GM21360 (cell line): ENCODE measurements at regions not wholly inside any gene's neighbourhood (a gene's known extent, or its start where the extent isn't known, plus 50 kb on each side); places are given as distances from the start of the nearest gene placed in this dataset.
"Not testable (repeated sequence)": the region's sequence is repeated elsewhere in the genome, so short reads cannot be mapped to it uniquely, and the experiment has no call there.

Experiments used
- ATAC-seq: cut with Tn5 transposase; IDR thresholded peaks from one replicate; pipeline ENCODE4 v1.9.1; 2021; ENCODE audit warnings: mild to moderate bottlenecking, moderate library complexity; ENCODE audit not compliant: unreplicated experiment

DNA sequence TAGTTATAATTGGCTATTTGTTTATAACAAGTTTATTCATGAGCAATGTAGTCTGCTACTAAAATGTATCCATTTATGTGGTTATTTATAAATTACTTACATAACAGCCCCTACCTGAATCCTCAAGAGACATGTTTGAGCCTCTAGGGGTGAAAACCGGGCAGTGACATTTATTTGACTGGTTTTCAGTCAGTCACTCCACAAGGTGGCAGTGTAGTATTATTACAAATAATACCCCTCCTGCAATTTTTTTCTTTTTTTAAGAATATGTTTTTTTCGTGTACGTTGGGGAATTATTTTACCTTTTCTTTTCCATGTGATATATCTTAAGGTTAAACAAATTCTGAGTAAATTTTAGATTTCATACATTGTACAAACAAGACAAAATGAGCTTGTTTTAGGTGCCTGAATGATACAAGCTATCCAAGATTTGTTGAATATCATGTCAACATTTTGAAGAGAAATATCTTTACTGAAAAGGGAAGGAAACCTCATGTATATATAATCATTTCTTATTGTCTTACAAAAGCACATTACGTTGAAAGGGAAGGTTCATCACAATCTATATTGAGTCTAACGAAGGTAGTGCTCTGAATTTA, 598.7 kb upstream of the TECRL start:
- peak; percentile 83 for ATAC-seq

DNA sequence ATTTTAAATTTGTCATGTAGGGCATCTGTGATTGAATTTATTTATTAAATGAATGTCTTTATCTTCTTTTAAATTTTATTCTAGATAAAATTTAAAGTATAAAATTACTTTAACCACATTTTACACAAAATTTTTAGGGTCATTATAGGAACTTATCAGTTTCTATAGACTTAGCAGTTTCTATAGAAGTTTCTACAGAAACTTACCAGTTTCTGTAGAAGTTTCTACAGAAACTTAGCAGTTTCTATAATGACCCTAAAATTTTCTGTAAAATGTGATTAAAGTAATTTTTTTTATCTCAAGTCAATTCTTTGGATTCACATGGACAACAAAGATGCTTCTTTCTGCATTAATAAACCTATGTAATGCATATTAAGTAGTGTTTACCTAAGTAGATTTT, 565.9 kb upstream of the TECRL start:
- no peak for ATAC-seq

DNA sequence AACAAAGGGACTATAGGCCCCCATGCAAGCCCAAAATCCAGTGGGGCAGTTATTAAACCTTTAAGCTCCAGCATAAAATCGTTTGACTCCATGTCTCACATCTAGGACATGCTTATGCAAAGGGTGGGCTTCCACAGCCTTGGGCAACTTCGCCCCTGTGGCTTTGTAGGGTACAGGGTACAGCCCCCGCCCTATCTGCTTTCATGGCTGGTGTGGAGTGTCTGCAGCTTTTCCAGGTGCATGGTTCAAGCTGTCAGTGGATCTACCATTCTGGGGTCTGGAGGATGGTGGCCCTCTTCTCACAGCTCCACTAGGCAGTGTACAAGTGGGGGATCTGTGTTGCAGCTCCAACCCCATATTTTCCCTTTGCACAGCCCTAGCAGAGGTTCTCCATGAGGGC, 559.8 kb upstream of the TECRL start:
- no peak for ATAC-seq

DNA sequence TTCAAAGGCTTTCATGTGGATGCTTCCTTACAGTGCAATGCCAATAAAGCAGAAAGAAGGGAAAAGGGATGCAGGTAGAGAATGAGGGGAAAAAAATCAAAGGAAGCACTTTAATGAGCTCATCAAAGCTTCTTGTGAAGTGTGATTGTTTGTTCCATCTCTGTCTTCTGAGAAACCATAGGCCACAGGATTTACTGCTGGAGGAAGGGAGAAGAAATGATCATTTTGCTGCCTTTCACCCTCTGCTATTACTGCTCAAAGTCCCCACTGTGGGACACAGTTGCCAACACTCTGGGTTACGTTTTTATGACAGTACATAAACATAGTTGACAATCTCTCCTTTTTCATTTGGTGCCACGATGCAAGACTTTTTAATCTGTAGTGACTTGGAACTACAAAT, 558.0 kb upstream of the TECRL start:
- ATAC-seq: no peak

DNA sequence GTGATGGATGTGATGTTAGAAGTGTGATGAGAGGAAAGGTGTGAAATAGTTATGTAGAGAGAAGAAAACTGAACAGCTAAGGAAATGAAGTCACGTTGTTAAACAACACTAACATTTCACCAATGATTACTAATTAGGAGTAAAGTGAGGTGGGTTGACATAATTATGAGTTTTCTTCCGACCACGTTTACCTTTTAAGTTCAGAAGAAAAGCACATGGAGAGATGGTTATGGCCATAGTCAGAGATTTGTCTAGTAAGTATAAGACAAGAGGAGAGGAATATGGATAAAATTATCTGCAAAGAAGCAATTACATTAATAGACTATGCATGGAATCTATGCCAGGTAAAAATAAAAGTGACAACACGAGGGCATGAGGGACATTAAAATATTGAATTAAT, 551.3 kb upstream of the TECRL start:
- no peak for ATAC-seq

DNA sequence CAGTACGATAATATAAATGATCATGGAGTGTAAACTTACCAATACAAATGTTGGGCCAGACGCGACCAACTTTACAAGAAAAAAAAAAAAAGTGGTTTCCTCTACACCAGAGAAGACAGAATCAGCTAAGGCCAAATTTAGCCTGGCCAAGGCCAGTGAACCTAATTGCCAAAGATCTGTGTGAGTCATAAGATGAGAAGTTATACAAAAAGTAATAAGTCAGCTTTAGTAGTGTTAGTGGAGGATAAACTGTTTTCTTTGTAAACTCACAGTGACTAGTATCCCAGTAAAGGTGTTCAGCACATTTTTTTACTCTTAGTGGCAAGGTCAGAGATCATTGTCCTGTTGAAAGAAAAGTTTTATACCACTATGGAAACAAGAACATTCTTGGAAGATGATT, 531.4 kb upstream of the TECRL start:
- no peak for ATAC-seq

DNA sequence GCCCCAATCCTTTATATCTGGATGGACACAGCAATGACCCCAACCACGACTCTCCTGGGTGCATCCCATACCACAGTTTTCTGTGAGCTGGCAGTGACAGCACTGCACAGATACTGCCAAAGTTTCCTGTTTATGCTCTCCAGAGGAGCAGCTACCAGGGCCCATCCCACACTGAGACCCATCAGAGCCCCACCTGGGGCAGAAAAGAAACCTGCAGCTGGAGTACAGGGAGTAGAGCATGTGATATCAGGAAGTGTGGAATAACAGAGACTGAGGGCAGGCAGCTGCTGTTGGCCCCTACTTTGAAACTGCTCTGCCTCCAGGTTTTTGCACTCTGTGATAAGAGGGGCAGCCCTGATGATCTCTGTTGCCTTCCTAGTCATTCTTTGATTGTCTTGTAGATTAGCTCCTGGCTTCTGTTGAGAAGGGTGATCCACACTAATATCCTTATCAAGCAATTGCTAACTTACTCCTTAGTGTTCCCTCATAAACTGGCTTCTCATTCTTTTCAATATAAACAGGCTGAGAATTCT, 526.3 kb upstream of the TECRL start:
- ATAC-seq: no peak

DNA sequence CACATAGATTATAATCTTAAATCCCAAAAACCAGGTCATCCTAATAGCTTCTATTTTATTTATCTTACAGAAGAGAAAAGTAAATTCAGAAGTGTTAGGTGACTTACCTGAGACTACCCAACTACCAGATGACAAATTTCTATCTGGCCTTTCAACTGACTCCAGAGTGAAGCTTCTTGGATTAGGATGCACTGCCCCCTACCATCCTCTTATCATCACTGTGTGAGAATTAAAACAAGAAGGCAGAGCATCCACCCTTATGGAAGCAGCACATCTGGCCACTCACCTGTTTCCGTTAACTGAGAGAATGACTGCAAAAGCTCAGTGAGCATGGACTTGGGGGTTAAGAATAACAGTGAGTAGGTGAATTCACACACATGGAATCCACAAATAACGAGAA, 502.6 kb upstream of the TECRL start:
- ATAC-seq: no peak

DNA sequence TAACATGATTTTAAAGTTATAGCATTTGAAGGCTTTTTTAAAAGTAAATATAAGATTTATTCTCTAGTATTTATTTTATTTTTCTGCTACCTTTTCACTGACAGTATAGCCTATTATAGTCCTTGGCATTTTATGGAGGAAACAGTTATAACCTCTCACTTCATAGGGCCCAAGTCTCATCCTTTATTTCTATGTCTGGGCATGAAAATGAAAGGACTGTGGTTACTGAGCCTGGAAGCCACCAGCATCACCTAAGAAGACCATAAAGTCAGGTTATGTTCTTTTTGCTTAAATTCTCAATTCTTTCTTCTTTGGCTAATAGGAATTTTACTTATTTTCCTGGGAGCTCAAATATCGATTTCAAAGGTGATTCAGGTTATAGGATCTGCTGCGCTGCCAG, 494.7 kb upstream of the TECRL start:
- no peak for ATAC-seq

DNA sequence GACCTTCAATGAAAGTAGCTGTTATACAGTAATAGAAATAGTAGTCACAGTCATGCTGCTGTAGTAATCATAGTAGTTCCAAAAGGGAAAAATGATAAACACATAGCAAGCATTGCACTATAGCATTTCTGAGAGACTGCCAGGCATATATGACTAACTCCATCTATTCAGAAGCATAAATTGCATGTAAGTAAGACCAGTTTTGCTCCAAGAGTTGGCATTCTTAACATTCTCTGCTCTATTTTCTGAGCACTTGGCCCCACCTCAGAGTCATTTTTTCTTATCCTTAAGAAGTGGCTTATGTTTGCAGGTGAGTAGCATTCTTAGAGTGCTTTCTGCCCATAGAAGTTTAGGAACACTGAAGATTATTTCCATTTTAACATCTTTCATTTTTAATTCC, 490.3 kb upstream of the TECRL start:
- no peak for ATAC-seq

DNA sequence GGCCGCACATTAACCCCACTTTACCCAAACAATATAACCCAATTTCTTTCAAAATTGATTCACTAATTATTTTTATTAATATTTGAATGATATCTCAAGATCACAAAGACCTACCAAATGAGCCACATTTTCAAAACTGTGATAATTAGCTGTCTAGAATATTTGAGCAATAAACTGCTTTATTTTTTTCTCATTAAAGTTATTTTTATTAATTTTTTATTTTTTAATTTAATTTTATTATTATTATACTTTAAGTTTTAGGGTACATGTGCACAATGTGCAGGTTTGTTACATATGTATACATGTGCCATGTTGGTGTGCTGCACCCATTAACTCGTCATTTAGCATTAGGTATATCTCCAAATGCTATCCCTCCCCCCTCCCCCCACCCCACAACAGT, 489.8 kb upstream of the TECRL start:
- ATAC-seq: not testable (repeated sequence)

DNA sequence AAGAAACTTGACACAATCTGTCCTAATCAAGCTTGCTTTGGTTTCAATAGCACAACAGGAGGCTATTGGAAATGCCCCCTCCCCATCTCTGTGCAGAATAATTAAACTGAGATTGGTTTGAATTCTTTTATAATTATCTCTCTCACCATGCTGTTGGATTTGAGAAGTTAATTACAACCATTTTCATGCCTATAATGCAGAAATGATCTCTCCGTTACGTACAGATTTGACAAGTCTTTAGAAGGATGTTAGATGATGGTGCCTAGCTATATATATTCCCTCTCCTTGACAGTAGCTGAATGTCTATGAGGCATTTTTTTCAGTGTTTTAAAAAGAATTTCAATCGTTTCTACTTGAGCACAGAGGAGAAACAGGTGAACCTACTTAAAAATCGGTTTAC, 488.4 kb upstream of the TECRL start:
- no peak for ATAC-seq

DNA sequence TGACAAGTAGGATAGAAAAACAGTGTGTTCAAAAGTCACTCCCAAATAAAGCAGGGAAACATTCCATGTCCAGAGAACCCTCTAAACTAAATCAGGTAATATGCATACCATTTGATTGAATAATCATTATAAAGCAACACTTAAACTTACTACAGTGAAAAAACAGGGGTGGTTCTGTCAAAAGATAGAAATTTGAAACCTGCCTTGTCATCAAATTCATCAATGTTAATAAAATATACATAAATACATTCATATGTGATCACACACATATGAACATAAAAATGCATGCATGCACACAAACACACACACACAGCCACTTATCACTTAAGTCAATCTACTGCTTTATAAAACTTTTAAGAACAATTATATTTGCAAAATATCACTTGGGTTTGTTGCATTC, 485.8 kb upstream of the TECRL start:
- ATAC-seq: no peak

DNA sequence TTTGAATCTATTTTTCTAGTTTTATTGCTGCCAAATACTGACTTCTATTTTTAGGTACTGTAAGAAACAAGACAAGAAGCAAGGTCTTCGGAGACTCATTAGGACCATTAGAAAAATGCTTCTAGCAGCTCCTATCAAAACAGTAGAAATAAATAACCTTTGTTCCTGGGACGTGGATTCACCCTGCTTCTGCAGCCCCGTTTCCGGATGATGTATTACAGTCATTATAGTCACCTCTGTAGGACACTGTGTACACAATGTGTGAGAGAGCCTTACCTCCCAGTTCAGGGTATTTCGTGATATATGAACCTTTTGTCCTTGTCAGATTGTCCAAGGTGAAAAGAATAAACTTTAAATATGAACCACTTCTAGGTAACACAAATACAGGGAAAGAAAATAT, 484.0 kb upstream of the TECRL start:
- no peak for ATAC-seq

DNA sequence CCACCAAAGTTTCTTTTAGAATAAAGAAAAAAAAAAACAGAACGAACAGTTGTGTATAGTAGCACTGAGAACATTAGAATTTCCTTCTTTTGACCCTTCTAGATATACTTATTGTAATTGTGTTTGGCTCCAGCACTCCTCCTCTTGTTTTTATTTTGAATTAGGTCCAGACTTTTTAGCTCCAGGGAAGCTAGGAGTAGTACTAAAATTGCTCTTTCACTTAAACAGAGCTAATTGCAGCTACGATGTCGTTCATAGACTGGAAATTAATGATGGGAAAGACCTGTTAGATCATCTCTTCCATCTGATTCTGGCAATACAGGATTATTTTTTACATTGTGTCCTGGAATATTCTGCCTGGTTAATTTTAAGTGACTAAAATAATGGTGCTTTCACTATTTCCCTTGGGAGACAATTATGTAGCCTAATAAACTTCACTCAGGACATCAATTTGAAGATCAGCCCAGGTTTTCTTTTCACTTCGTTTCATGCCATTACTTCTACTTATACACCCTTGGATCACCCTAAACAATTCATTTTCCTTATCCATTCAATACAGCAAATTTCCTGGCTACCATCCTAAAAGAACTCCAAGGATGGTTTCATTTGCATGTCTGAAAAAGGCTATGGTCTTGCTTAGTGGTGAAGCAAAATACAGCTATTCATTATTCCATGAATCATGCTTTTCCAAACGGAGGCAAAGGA, 480.8 kb upstream of the TECRL start:
- ATAC-seq: no peak

DNA sequence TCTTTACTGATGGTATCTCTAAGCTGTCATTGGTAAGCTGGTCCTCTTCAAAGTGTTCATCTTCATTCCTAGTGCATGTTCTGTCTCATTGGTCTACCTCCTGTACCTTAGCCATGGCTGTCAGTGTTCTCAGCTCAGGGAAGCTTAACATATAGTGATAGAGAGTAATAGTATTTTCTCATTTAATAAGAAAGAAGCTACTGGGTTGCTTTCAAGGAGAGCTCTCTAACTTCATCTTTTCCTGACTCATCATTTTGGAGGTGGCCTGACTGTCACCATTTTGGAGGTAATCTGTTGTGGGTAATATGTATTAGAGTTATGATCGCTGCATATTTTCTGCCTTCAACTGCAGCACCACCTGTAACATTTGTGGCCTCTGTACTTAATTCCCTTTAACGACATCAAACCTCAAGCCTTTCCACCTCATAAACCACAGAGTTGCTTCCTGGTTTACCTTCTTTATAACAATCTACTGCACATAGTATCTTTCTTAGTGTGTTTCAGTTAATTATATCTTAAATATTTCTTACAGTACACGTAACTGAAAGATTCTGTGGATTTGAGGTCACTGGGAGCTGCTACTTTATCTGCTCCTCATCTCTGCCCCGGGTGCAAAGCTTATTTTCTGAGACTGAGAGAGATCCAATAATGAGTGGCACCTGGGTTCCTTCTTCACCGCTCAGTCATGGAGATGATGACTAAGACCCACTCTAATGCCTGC, 474.0 kb upstream of the TECRL start:
- ATAC-seq: no peak

DNA sequence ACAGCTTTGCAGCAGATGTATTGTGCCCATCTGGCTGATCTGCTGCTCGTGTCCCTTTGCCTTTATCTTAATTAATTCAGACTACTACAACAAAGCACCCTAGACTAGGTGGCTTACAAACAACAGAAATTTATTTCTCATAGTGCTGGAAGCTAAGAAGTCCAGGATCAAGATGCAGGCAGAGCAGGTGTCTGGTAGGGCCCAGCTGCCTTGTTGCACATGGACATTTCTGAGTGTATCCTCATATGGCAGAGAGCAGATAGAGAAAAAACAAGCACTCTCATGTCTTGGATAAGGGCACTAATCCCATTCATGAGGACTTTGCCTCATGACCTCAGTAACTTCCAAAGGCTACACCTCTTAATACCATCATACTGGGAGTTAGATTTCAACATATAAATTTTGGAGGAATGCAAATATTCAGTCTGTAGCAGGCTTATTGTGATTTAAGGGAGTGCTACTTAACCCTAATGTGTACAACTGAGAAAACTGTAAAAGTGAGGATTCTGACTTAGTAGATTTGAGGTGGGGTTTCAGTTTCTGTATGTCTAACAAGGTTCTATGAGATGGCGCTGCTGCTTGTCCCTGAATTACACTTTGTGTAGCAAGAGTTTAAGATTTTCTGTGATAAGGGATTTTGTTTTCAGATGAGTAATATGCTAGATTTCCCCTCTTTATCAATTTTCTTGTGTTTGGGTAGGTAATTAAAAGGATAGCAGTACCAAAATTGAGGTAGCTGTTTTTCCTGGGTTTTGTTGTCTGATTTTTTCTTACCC, 473.2 kb upstream of the TECRL start:
- ATAC-seq: no peak

DNA sequence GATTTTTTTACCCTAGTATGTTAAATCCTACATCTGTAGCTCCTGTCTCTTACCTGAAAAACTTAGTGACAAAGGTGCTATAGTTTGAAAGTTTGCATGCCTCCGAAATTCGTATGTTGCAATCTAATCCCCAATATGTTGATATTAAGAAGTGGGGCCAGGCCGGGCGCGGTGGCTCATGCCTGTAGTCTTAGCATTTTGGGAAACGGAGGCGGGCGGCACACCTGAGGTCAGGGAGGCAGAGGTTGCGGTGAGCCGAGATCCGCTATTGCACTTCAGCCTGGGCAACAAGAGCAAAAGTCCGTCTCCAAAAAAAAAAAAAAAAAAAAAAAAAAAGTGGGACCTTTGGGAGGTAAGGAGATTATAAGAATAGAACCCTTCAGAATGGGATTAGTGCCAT, 471.3 kb upstream of the TECRL start:
- no peak for ATAC-seq

DNA sequence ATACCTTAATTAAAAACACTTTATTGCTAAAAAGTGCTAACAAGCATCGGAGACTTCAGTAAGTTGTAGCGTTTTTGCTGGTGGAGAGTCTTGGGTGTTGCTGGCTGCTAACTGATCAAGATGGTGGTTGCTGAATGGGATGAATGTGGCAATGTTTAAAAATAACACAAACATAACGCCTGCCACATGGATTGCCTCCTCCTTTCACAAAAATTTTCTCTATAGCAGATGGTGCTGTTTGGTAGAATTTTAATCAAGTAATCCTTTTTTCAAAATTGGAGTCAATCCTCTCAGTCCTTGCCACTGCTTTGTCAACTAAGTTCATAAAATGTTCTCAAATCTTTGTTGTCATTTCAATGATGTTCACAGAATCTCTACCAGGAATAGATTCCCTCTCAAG, 466.8 kb upstream of the TECRL start:
- ATAC-seq: no peak

DNA sequence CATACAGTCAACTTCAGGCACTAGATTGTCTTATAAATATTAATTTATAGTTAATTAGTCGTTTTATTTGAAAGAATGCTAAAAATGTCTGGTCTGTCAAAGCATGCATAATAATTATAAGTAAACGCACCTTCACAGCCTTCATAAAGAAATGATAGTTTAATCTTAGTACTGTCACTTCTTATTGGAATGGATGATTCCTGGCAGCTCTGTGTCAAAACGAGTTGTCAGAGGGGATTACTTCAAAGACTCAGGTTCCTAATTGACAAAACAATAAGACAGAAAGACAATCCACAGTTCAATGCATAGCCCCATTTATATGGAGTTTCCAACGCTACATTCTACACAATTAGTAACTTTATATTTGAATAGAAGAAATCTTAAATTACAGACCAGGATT, 461.3 kb upstream of the TECRL start:
- no peak for ATAC-seq

DNA sequence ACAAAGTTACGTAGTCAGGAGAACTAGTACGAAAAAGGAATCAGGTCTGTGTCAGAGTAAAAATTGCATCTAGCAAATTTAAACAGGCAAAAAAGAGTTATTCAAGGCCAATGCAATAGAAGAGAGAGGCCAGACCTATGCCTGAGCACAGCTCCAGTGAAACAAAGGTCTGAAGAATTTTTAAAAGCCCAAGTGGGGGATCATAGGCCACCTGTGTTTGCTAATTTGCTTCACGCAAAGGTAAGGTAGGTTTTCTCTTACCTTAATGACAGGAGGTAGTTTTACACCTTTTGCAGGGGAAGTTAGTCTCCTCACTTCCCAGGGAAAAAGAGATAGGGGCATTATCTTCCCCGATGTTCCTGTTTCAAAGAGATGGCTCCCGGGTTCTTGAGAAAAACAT, 448.6 kb upstream of the TECRL start:
- ATAC-seq: no peak
